Epithelial cell of proximal tubule (primary cell): ENCODE measurements at regions not wholly inside any gene's neighbourhood (a gene's known extent, or its start where the extent isn't known, plus 50 kb on each side); places are given as distances from the start of the nearest gene placed in this dataset.
A peak's percentile ranks its signal among the peaks of the same experiment; 100 is the strongest.

ENCODE experiments used
- DNase-seq: peaks from one replicate; pipeline ENCODE4 v3.0.0-alpha.2; 2011; ENCODE audit warnings: low read depth
- H3K4me3 ChIP-seq: 2 replicates; pipeline ENCODE4 v1.5.1; 2011; ENCODE audit warnings: low read depth, mild to moderate bottlenecking, low read length
- TF ChIP-seq, protein P1 (sequence below): conservative IDR thresholded peaks from 2 replicates; pipeline ENCODE4 v1.5.1; 2012; ENCODE audit warnings: low read depth, mild to moderate bottlenecking, low read length

- TF ChIP-seq, protein P1, sequence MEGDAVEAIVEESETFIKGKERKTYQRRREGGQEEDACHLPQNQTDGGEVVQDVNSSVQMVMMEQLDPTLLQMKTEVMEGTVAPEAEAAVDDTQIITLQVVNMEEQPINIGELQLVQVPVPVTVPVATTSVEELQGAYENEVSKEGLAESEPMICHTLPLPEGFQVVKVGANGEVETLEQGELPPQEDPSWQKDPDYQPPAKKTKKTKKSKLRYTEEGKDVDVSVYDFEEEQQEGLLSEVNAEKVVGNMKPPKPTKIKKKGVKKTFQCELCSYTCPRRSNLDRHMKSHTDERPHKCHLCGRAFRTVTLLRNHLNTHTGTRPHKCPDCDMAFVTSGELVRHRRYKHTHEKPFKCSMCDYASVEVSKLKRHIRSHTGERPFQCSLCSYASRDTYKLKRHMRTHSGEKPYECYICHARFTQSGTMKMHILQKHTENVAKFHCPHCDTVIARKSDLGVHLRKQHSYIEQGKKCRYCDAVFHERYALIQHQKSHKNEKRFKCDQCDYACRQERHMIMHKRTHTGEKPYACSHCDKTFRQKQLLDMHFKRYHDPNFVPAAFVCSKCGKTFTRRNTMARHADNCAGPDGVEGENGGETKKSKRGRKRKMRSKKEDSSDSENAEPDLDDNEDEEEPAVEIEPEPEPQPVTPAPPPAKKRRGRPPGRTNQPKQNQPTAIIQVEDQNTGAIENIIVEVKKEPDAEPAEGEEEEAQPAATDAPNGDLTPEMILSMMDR: no peak
- H3K4me3 ChIP-seq: no peak overlapping the region
- no peak for DNase-seq
These were observed 131.1 kb upstream of the COL21A1 start for GRCh38 chr6:56378507-56378906.

DNA sequence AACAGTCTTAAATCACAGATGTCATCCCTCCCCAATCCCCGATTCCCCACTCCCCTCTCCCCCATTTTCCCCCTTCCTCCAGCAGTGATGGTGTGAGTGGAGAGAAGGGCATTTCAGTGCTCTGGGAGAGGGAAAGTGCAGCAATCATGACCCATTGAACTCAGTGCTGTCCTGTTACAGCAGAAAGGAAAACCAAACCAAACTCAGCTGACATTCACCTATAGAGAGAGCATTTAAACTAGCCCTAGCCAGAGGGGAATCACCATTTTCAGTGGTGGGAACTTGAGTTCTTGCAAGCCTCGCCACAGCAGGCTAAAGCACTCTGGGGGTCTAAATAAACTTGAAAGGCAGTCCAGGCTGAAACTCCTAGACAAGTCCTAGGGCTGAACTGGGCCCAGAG lies 129.9 kb upstream of the COL21A1 start:
- TF ChIP-seq, protein P1: no peak

GRCh38 chr6:56375806-56376205 lies 128.4 kb upstream of the COL21A1 start:
- no peak for DNase-seq
- TF ChIP-seq, protein P1: no peak
- H3K4me3 ChIP-seq: no peak overlapping the region

More for the DNA sequence above, 129.9 kb upstream of the COL21A1 start:
- no peak overlapping the region for H3K4me3 ChIP-seq
- DNase-seq: no peak

DNA sequence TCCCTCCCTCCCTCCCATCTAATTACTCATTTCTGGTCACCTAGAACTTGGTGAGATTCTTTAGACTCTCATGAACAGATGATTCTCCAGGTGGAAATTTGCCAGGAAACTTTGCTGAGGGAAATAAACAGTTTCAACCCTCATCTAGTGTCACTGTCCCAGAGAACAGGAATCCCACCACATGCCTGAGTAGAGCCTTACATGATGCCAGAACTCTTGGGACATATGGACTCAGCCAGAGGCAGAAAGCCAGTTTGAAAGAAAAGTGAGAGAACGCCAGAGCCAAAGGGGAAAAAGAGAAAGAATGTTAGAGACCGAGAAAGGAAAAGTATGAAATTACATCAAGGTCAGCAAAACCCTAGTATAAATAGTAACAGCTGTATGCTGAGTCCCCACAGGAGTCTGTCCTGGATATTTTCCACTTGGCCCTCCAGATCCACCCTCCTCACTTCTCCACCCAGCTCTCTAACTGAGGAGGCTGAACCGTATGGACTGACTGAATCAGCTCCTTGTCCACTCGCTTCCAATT lies 127.5 kb upstream of the COL21A1 start:
- TF ChIP-seq, protein P1: no peak
- no peak for DNase-seq

DNA sequence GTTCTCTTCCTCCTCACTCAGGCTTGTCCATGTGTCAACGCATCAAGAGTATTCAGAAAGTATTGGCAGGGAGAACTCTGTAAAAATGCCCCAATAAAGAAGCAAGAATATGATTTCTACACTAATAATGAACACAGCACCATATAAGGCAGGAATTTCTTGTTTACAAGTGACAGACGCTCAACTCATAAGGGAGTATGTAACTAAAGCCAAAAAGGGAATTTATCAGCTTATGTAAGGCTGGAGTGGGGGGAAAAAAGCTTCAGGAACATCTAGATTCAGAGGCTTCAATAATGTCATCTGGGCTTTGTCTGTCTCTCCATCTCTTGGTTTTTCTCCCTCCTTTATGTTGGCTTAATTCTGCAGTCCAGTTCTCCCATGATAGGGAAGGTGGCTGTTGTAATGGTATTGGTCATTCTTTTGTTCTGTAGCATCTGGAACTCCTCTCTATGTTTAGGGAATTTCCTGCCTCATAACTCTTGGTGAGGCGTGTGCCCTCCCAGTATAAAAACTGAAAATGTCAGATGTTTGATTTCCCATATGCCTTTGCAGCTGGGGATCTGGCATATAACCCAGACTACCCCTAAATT lies 125.1 kb upstream of the COL21A1 start:
- DNase-seq: no peak
- TF ChIP-seq, protein P1: no peak
- no peak overlapping the region for H3K4me3 ChIP-seq

More for the DNA sequence above, 127.5 kb upstream of the COL21A1 start:
- no peak overlapping the region for H3K4me3 ChIP-seq

- DNase-seq: peak; percentile 77
- H3K4me3 ChIP-seq: peak overlapping the region; percentile 8
- TF ChIP-seq, protein P1: no peak
These were observed 123.3 kb upstream of the COL21A1 start for GRCh38 chr6:56370561-56371211.

- no peak for DNase-seq
- TF ChIP-seq, protein P1: peak; percentile 90
- H3K4me3 ChIP-seq: peak overlapping the region; percentile 8
These were observed 122.8 kb upstream of the COL21A1 start for GRCh38 chr6:56370127-56370540.
